HCT116 (cell line): ENCODE measurements at regions not wholly inside any gene's neighbourhood (a gene's known extent, or its start where the extent isn't known, plus 50 kb on each side); places are given as distances from the start of the nearest gene placed in this dataset.

Experiments used
- ATAC-seq: fragments of 200-7000 bp; cut with Tn5 transposase; 2 replicates; pipeline ENCODE4 v1.9.1; 2020; ENCODE audit warnings: mild to moderate bottlenecking, moderate library complexity
- BruUV-seq: library from RNA; stranded (reverse); fragments of 400-500 nt; replicated peaks from 2 replicates; lab custom pipeline; 2021; lab: Mats Ljungman, UMichigan
- CTCF ChIA-PET: fragments of 300-600 bp; sonication (Branson Sonifier 250); formaldehyde crosslinking; loops from one replicate; lab custom pipeline; 2021; ENCODE audit warnings: antibody characterized with exemption; lab: Charles Lee
- POLR2A ChIA-PET: fragments of 300-600, 350-600 bp; sonication (Branson Sonifier 250); formaldehyde crosslinking; loops from one replicate; lab custom pipeline; 2021; ENCODE audit warnings: antibody characterized with exemption; lab: Charles Lee
- RAD21 ChIA-PET, 2 experiments: fragments of 300-600 bp; sonication (Branson Sonifier 250); formaldehyde crosslinking; loops; one replicate each; lab custom pipeline; 2023; ENCODE audit warnings: low total read pairs in 2 of 2; ENCODE audit not compliant: uncharacterized antibody in 2 of 2, unreplicated experiment in 2 of 2, low non-redundant PET in 1 of 2; lab: Charles Lee
- DNase-seq: peaks from one replicate; pipeline ENCODE4 v3.0.0-alpha.2; 2010; ENCODE audit warnings: low read depth, low spot score
- H2AFZ ChIP-seq: fragments of 200-600 bp; shearing (Covaris generic), sonication (generic); 2 replicates; pipeline ENCODE4 v1.6.1; 2017; ENCODE audit warnings: low read depth, mixed run types, mixed read lengths, antibody characterized with exemption, low read length; ENCODE audit not compliant: poor library complexity, severe bottlenecking
- H3K27ac ChIP-seq: 2 replicates; pipeline ENCODE4 v1.5.1; 2012; ENCODE audit warnings: low read depth, low read length
- H3K27me3 ChIP-seq: fragments of 200-600 bp; sonication (generic); 2 replicates; pipeline ENCODE4 v1.6.1; 2016; ENCODE audit warnings: mixed run types, low read length, mixed read lengths; ENCODE audit not compliant: insufficient read depth
- H3K36me3 ChIP-seq, 2 experiments: fragments of 200-500 bp in 1 of 2; fragments of 200-600 bp in 1 of 2; sonication (Bioruptor generic) in 1 of 2; sonication (generic) in 1 of 2; 2 replicates each; pipeline versions ENCODE4 v1.5.1 to v1.6.1; 2014 to 2016; ENCODE audit warnings: low read length in 2 of 2, inconsistent platforms in 1 of 2, mixed read lengths in 1 of 2, mixed run types in 1 of 2; ENCODE audit not compliant: insufficient read depth in 2 of 2, control insufficient read depth in 1 of 2
- H3K4me1 ChIP-seq, 2 experiments: fragments of 200-600 bp in 1 of 2; sonication (generic) in 1 of 2; 2 replicates each; pipeline versions ENCODE4 v1.5.1 to v1.6.1; 2012 to 2017; ENCODE audit warnings: low read length in 2 of 2, inconsistent platforms in 1 of 2, mild to moderate bottlenecking in 1 of 2, mixed read lengths in 1 of 2, mixed run types in 1 of 2, moderate library complexity in 1 of 2; ENCODE audit not compliant: insufficient read depth in 2 of 2, control insufficient read depth in 1 of 2
- H3K4me2 ChIP-seq: fragments of 200-600 bp; sonication (generic); 2 replicates; pipeline ENCODE4 v1.6.1; 2017; ENCODE audit warnings: mixed run types, low read length, mixed read lengths
- H3K4me3 ChIP-seq, 2 experiments: fragments of 200-600 bp in 1 of 2; sonication (generic) in 1 of 2; replicated peaks in 1 of 2; 2 replicates each; pipeline ENCODE4 v1.5.1; 2011 to 2016; ENCODE audit warnings: low read length in 2 of 2, control low read depth in 1 of 2, low read depth in 1 of 2, mild to moderate bottlenecking in 1 of 2, mixed read lengths in 1 of 2, mixed run types in 1 of 2
- H3K79me2 ChIP-seq: fragments of 200-600 bp; sonication (generic); 2 replicates; pipeline ENCODE4 v1.6.1; 2017; ENCODE audit warnings: mild to moderate bottlenecking, mixed run types, low read length, moderate library complexity, mixed read lengths; ENCODE audit not compliant: insufficient read depth
- H3K9ac ChIP-seq: fragments of 200-600 bp; sonication (generic); 2 replicates; pipeline ENCODE4 v1.6.1; 2016; ENCODE audit warnings: low read length, mixed read lengths
- H3K9me2 ChIP-seq: fragments of 200-600 bp; sonication (generic), shearing (Covaris generic); 2 replicates; pipeline ENCODE4 v1.6.1; 2017; ENCODE audit warnings: mixed run types, mild to moderate bottlenecking, moderate library complexity; ENCODE audit not compliant: insufficient read depth
- H3K9me3 ChIP-seq, 2 experiments: fragments of 200-500 bp in 1 of 2; fragments of 200-600 bp in 1 of 2; sonication (Bioruptor generic) in 1 of 2; sonication (generic) in 1 of 2; 2 replicates each; pipeline ENCODE4 v1.6.1; 2014 to 2017; ENCODE audit warnings: low read length in 2 of 2, mixed read lengths in 2 of 2, inconsistent platforms in 1 of 2, low read depth in 1 of 2, mild to moderate bottlenecking in 1 of 2, mixed run types in 1 of 2, moderate library complexity in 1 of 2; ENCODE audit not compliant: control insufficient read depth in 1 of 2, insufficient read depth in 1 of 2
- H4K20me1 ChIP-seq: fragments of 200-600 bp; sonication (generic), shearing (Covaris generic); 2 replicates; pipeline ENCODE4 v1.6.1; 2017; ENCODE audit warnings: mixed run types, mild to moderate bottlenecking, moderate library complexity; ENCODE audit not compliant: insufficient read depth
- EZH2phosphoT487 ChIP-seq: fragments of 200-600 bp; IDR thresholded peaks from 2 replicates; pipeline ENCODE4 v1.6.1; 2018; ENCODE audit warnings: antibody characterized with exemption, borderline replicate concordance
- FOSL1 ChIP-seq: IDR thresholded peaks from 2 replicates; pipeline ENCODE4 v1.6.1; 2012; ENCODE audit warnings: low read depth
- JUND ChIP-seq: IDR thresholded peaks from 2 replicates; pipeline ENCODE4 v1.6.1; 2012
- POLR2AphosphoS5 ChIP-seq: IDR thresholded peaks from 2 replicates; pipeline ENCODE4 v1.6.1; 2011; ENCODE audit warnings: mild to moderate bottlenecking, low read depth, low read length, moderate library complexity
- RAD21 ChIP-seq: IDR thresholded peaks from 2 replicates; pipeline ENCODE4 v1.6.1; 2012; ENCODE audit warnings: low read depth, mild to moderate bottlenecking
- SIN3A ChIP-seq: IDR thresholded peaks from 2 replicates; pipeline ENCODE4 v1.6.1; 2012; ENCODE audit warnings: low read depth
- TCF7L2 ChIP-seq: IDR thresholded peaks from 2 replicates; pipeline ENCODE4 v1.7.0; 2011; ENCODE audit warnings: borderline replicate concordance, inconsistent platforms; ENCODE audit not compliant: insufficient read depth, insufficient read length; ENCODE audit errors: extremely low read depth
- ZNF274 ChIP-seq: fragments of 200-500 bp; sonication (Bioruptor generic); IDR thresholded peaks from 2 replicates; pipeline ENCODE4 v1.6.1; 2014; ENCODE audit warnings: mild to moderate bottlenecking, low read depth, low read length, inconsistent platforms
- intact Hi-C: fragments of 100-400 bp; cut with micrococcal nuclease; formaldehyde crosslinking; loops from 2 replicates; pipeline ENCODE4 v1.10.0; 2022
- TF ChIP-seq, protein P1 (sequence below): IDR thresholded peaks from 2 replicates; pipeline ENCODE4 v1.6.1; 2011; ENCODE audit warnings: mild to moderate bottlenecking, low read length, moderate library complexity; ENCODE audit not compliant: insufficient replicate concordance; ENCODE audit errors: extremely low read depth

GRCh38 chr15:30827625-30828303, 76.0 kb upstream of the FAN1 start:
- no peak for DNase-seq
- peak overlapping the region; percentile 61; the same call in 1 of the 2 replicates for H3K4me2 ChIP-seq
- ChIA-PET CTCF (interaction anchor here (1.8 kb wide), 1 partner anchor 32 kb away, joined by 7 read pairs; no protein-coding TSS in a partner anchor), RAD21 (no interaction called here), POLR2A (interaction anchor here (1.1 to 1.4 kb wide), 2 partner anchors 9 to 12 kb away, joined by 3 to 4 read pairs; no protein-coding TSS in a partner anchor)
- H3K9ac ChIP-seq = no peak overlapping the region
- H2AFZ ChIP-seq = peak overlapping the region; percentile 42
- H3K4me1 ChIP-seq = peaks cover 4 to 14% of the 10 kb centered on the region in 2 experiments; a peak in 3 of 4 replicates
- no peaks in the 10 kb centered on the region for H4K20me1 ChIP-seq
- no peaks in the 10 kb centered on the region for H3K36me3 ChIP-seq
- no peaks in the 10 kb centered on the region for H3K9me3 ChIP-seq
- H3K27ac ChIP-seq = no peak overlapping the region
- no TSS peak for BruUV-seq
- H3K9me2 ChIP-seq = no peaks in the 10 kb centered on the region
- intact Hi-C loops = no loop called here
- no peaks in the 10 kb centered on the region for H3K79me2 ChIP-seq
- no peaks in the 10 kb centered on the region for H3K27me3 ChIP-seq
- no peak overlapping the region for H3K4me3 ChIP-seq
- peak; percentile 29 for ATAC-seq
- TF ChIP-seq POLR2AphosphoS5 (no peak), JUND (no peak), TCF7L2 (no peak), EZH2phosphoT487 (no peak), RAD21 (no peak), ZNF274 (no peak), FOSL1 (no peak), SIN3A (no peak)
- TF ChIP-seq, protein P1, sequence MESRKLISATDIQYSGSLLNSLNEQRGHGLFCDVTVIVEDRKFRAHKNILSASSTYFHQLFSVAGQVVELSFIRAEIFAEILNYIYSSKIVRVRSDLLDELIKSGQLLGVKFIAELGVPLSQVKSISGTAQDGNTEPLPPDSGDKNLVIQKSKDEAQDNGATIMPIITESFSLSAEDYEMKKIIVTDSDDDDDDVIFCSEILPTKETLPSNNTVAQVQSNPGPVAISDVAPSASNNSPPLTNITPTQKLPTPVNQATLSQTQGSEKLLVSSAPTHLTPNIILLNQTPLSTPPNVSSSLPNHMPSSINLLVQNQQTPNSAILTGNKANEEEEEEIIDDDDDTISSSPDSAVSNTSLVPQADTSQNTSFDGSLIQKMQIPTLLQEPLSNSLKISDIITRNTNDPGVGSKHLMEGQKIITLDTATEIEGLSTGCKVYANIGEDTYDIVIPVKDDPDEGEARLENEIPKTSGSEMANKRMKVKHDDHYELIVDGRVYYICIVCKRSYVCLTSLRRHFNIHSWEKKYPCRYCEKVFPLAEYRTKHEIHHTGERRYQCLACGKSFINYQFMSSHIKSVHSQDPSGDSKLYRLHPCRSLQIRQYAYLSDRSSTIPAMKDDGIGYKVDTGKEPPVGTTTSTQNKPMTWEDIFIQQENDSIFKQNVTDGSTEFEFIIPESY = no peak
